Caco-2 (cell line): ENCODE measurements at regions not wholly inside any gene's neighbourhood (a gene's known extent, or its start where the extent isn't known, plus 50 kb on each side); places are given as distances from the start of the nearest gene placed in this dataset.

Source experiments
- BruUV-seq: library from RNA; stranded (reverse); fragments of 400-500 nt; replicated peaks from 2 replicates; lab custom pipeline; 2021; lab: Mats Ljungman, UMichigan
- CTCF ChIA-PET: fragments of 300-600 bp; sonication (Branson Sonifier 250); formaldehyde crosslinking; loops from one replicate; lab custom pipeline; 2022; ENCODE audit warnings: antibody characterized with exemption; lab: Charles Lee
- POLR2A ChIA-PET: fragments of 300-600 bp; sonication (Branson Sonifier 250); formaldehyde crosslinking; loops from one replicate; lab custom pipeline; 2022; ENCODE audit warnings: antibody characterized with exemption; lab: Charles Lee
- DNase-seq, 2 experiments: peaks; one replicate each; pipeline versions ENCODE4 v3.0.0 to v3.0.0-alpha.2; 2020 to 2022
- H3K27me3 ChIP-seq: replicated peaks from 2 replicates; pipeline ENCODE4 v1.6.0; 2011; ENCODE audit warnings: low read length; ENCODE audit not compliant: control insufficient read depth, insufficient read depth
- H3K36me3 ChIP-seq: 2 replicates; pipeline ENCODE4 v1.5.1; 2011; ENCODE audit warnings: low read length; ENCODE audit not compliant: control insufficient read depth, insufficient read depth
- H3K4me1 ChIP-seq: fragments of 250-450 bp; sonication (Bioruptor Pico); 2 replicates; pipeline ENCODE4 v1.5.1; 2020; ENCODE audit warnings: mild to moderate bottlenecking
- H3K4me3 ChIP-seq: 2 replicates; pipeline ENCODE4 v1.5.1; 2011; ENCODE audit warnings: low read depth, mild to moderate bottlenecking, control low read depth, low read length
- H3K9me3 ChIP-seq: fragments of 250-450 bp; sonication (Bioruptor Pico); 2 replicates; pipeline ENCODE4 v1.5.1; 2020; ENCODE audit warnings: mild to moderate bottlenecking, moderate library complexity
- H3K27ac Mint-ChIP-seq: one replicate; pipeline ENCODE4 v1.8.0; 2022; ENCODE audit warnings: mixed read lengths; ENCODE audit not compliant: unreplicated experiment
- H3K27me3 Mint-ChIP-seq: one replicate; pipeline ENCODE4 v1.8.0; 2022; ENCODE audit warnings: mixed read lengths; ENCODE audit not compliant: insufficient read depth, unreplicated experiment
- H3K36me3 Mint-ChIP-seq: one replicate; pipeline ENCODE4 v1.8.0; 2022; ENCODE audit warnings: mild to moderate bottlenecking, mixed read lengths; ENCODE audit not compliant: insufficient read depth, unreplicated experiment
- H3K4me1 Mint-ChIP-seq: one replicate; pipeline ENCODE4 v1.8.0; 2022; ENCODE audit warnings: low read depth, mixed read lengths; ENCODE audit not compliant: unreplicated experiment
- H3K4me3 Mint-ChIP-seq: one replicate; pipeline ENCODE4 v1.8.0; 2022; ENCODE audit warnings: mild to moderate bottlenecking, moderate library complexity, mixed read lengths; ENCODE audit not compliant: unreplicated experiment
- H3K9me3 Mint-ChIP-seq: one replicate; pipeline ENCODE4 v1.8.0; 2022; ENCODE audit warnings: mixed read lengths; ENCODE audit not compliant: unreplicated experiment
- intact Hi-C: fragments of 100-400 bp; cut with micrococcal nuclease; formaldehyde crosslinking; loops from one replicate; pipeline ENCODE4 v1.10.0; 2022; ENCODE audit not compliant: unreplicated experiment
- TF ChIP-seq, protein P1 (sequence below), 2 experiments: fragments of 200-600 bp in 1 of 2; IDR thresholded peaks; 1 replicate in 1 of 2; 2 replicates in 1 of 2; pipeline versions ENCODE4 v1.5.1 to v1.8.0; 2011 to 2022; ENCODE audit warnings: antibody characterized with exemption in 1 of 2, control low read depth in 1 of 2, inconsistent platforms in 1 of 2, low read depth in 1 of 2, low read length in 1 of 2, mild to moderate bottlenecking in 1 of 2, moderate library complexity in 1 of 2; ENCODE audit not compliant: insufficient read depth in 1 of 2, severe bottlenecking in 1 of 2, unreplicated experiment in 1 of 2

DNA sequence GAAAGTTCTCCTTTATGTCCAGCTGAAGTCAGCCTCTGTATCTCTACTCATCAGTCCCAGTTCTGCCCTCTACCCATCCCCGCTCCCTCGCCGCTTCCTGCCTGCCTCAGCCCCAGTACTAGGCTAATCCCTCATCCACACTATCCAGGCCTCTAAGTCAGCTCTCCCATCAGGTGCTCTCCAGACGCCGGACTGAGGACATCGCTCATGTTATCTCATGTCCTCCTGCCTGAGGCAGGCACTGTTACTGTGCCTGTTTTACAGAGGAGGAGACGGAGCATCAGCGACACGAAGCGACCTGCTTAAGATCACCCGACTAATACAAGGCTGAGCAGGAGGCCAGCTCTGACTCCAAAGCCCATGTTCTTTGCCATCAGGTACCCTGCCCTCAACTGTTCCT lies 57.3 kb upstream of the RUNX3 start:
- CTCF ChIA-PET: no interaction called here
- no peak for DNase-seq
- no peaks in the 10 kb centered on the region for H3K36me3 ChIP-seq
- TF ChIP-seq, protein P1, sequence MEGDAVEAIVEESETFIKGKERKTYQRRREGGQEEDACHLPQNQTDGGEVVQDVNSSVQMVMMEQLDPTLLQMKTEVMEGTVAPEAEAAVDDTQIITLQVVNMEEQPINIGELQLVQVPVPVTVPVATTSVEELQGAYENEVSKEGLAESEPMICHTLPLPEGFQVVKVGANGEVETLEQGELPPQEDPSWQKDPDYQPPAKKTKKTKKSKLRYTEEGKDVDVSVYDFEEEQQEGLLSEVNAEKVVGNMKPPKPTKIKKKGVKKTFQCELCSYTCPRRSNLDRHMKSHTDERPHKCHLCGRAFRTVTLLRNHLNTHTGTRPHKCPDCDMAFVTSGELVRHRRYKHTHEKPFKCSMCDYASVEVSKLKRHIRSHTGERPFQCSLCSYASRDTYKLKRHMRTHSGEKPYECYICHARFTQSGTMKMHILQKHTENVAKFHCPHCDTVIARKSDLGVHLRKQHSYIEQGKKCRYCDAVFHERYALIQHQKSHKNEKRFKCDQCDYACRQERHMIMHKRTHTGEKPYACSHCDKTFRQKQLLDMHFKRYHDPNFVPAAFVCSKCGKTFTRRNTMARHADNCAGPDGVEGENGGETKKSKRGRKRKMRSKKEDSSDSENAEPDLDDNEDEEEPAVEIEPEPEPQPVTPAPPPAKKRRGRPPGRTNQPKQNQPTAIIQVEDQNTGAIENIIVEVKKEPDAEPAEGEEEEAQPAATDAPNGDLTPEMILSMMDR (IDR thresholded peaks at IDR 0.05; ENCODE audit: insufficient read depth in 1 of 2, low read depth in 1 of 2, low read length in 1 of 2, severe bottlenecking in 1 of 2, unreplicated experiment in 1 of 2): no peak
- intact Hi-C loops: no loop called here
- Mint-ChIP-seq H3K36me3 (no peaks in the 10 kb centered on the region), H3K27me3 (peaks cover 11% of the 10 kb centered on the region), H3K4me3 (no peak overlapping the region), H3K4me1 (no peaks in the 10 kb centered on the region), H3K9me3 (no peaks in the 10 kb centered on the region), H3K27ac (no peak overlapping the region)
- POLR2A ChIA-PET: no interaction called here
- H3K9me3 ChIP-seq: no peaks in the 10 kb centered on the region
- no TSS peak for BruUV-seq
- H3K4me1 ChIP-seq: no peaks in the 10 kb centered on the region
- no peaks in the 10 kb centered on the region for H3K27me3 ChIP-seq
- no peak overlapping the region for H3K4me3 ChIP-seq

DNA sequence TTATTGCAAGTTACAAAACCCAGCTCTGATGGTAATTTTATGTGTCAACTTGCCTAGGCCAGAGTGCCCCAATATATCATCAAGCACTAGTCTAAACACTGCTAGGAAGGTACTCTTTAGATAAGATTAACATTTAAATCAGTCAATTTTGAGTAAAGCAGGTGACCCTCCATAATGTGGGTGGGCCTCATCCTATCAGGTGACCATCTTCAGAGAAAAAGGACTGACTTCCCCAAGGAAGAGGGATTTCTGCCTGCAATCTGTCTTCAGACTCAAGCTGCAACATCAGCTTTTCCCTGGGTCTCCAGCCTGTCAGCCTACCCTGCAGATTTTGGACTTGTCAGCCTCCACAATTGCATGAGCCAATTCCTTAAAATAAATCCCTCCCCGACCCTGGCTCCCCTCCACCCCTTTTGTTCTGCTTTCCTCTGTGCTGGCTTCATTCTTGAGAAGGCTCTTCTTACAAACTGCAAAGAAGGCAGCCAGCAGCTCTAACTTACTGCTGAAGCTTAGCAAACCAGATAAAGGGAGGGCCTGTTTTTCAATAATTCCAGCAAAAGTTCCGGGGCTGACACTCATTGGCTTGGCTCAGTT lies 56.4 kb upstream of the RUNX3 start:
- no peaks in the 10 kb centered on the region for H3K9me3 Mint-ChIP-seq
- H3K36me3 Mint-ChIP-seq: no peaks in the 10 kb centered on the region
- H3K27ac Mint-ChIP-seq: no peak overlapping the region
- DNase-seq: no peak
- TF ChIP-seq, protein P1 (IDR thresholded peaks at IDR 0.05; ENCODE audit: insufficient read depth in 1 of 2, low read depth in 1 of 2, low read length in 1 of 2, severe bottlenecking in 1 of 2, unreplicated experiment in 1 of 2): no peak
- no peak overlapping the region for H3K4me3 Mint-ChIP-seq
- H3K4me1 Mint-ChIP-seq: no peaks in the 10 kb centered on the region
- ChIA-PET POLR2A (no interaction called here), CTCF (no interaction called here)
- peaks cover 11% of the 10 kb centered on the region for H3K27me3 Mint-ChIP-seq
- Histone ChIP-seq H3K4me1 (no peaks in the 10 kb centered on the region), H3K4me3 (no peak overlapping the region), H3K36me3 (no peaks in the 10 kb centered on the region), H3K27me3 (no peaks in the 10 kb centered on the region), H3K9me3 (no peaks in the 10 kb centered on the region)
- BruUV-seq: no TSS peak
- intact Hi-C loops: no loop called here

DNA sequence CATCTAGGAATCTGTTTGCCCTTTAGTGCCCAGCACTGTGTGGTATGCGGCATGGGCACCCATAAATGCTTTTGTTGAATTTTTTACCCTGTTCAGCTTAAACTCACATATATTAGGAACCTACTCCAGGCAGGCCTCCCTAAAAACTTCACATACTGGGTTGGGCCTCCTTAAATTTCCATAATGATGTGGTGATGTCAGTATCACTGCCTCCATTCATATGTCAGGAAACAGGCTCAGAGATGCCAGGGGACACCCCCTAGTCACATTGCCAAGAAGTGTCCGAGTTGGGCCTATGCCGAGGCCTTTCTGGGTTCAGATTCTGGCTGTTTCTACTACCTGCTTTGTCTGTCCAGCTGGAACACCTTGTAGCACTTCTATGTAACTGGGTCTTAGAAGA lies 55.7 kb upstream of the RUNX3 start:
- H3K9me3 ChIP-seq: no peaks in the 10 kb centered on the region
- no peak overlapping the region for H3K27ac Mint-ChIP-seq
- ChIA-PET CTCF (no interaction called here), POLR2A (no interaction called here)
- no peaks in the 10 kb centered on the region for H3K36me3 Mint-ChIP-seq
- no TSS peak for BruUV-seq
- peaks cover 8% of the 10 kb centered on the region for H3K27me3 Mint-ChIP-seq
- H3K4me3 ChIP-seq: no peak overlapping the region
- H3K4me1 ChIP-seq: no peaks in the 10 kb centered on the region
- H3K9me3 Mint-ChIP-seq: no peaks in the 10 kb centered on the region
- no peaks in the 10 kb centered on the region for H3K36me3 ChIP-seq
- no peaks in the 10 kb centered on the region for H3K4me1 Mint-ChIP-seq
- no peak for DNase-seq
- H3K27me3 ChIP-seq: no peaks in the 10 kb centered on the region
- TF ChIP-seq, protein P1 (IDR thresholded peaks at IDR 0.05; ENCODE audit: insufficient read depth in 1 of 2, low read depth in 1 of 2, low read length in 1 of 2, severe bottlenecking in 1 of 2, unreplicated experiment in 1 of 2): no peak
- no peak overlapping the region for H3K4me3 Mint-ChIP-seq
- intact Hi-C loops: no loop called here
